HG03354 (cell line): ENCODE measurements at regions not wholly inside any gene's neighbourhood (a gene's known extent, or its start where the extent isn't known, plus 50 kb on each side); places are given as distances from the start of the nearest gene placed in this dataset.

Experiments used
- ATAC-seq: cut with Tn5 transposase; IDR thresholded peaks from one replicate; pipeline ENCODE4 v1.9.1; 2021; ENCODE audit warnings: mild to moderate bottlenecking; ENCODE audit not compliant: unreplicated experiment, poor library complexity, severe bottlenecking

DNA sequence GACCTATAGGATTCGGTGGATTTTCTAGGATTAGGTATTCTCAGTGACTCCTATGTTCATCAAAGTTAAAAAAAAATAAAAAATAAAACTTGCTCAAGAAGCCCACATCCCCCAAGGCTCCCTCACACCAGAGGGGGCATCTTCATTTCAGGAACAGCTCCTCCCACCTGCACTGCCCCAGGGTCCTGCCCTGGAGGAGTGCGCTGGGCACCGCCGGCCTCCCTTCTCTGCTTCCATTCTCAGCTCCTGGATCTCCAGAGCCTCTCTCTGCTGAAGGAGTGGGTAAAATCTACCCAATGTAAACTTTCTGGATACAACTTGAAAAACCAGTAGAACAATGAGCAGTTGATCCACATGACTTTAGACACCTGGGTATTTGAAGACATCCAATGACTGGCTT is 359.8 kb upstream of the IRX4 start:
- ATAC-seq = no peak

DNA sequence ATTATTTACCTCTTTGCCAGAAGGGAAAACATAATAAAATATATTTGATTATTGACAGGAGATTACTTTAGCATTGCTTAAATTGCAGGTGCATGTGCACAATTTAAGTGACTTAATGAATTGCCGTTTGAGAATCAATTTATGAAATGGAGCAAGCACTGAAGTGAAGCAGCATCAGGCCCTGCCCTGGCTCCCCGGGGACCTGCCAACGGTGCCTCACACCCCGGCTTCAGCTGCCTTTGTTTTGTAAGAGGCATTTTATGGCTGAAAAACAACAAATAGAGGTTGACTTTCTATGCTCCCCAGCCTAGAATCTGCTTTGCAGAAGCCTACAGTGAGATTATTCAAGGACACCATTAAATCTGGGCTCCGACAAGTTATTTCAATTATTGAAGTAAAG is 359.1 kb upstream of the IRX4 start:
- ATAC-seq = no peak

GRCh38 chr5:2240118-2240904 is 357.6 kb upstream of the IRX4 start:
- ATAC-seq = no peak

DNA sequence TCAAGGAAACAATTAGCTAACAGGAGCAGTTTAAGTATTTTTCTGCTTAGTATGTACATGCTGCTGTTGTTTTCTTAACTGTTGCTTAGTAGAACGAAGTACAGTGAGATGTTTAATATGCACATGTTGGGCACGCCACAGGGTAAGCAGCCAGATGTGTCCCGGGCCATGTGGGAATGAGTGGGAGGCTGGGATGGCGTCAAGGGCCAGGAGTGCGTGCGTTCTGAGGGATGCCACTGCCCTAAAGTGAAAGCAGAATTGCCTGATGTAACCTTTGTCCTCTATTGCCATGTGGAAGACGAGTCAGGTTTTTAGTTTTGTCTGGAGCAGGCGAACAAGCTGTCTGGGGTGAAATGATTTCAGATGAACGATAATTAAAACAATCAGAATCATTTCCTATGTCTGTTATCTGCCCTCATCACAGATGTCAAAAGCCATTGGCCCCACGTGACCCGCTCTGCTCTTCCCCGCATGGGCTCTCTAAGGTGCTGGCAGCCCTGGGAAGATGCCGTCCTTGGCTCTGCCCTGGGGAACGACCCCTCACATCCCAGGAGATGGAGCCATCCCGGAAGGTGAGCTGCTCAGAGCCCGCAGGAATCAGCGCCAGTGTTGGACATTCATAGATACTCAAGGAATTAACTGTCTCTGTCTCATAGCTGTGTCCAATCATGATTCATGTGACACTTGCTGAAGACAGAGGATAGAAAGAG is 356.6 kb upstream of the IRX4 start:
- no peak for ATAC-seq

DNA sequence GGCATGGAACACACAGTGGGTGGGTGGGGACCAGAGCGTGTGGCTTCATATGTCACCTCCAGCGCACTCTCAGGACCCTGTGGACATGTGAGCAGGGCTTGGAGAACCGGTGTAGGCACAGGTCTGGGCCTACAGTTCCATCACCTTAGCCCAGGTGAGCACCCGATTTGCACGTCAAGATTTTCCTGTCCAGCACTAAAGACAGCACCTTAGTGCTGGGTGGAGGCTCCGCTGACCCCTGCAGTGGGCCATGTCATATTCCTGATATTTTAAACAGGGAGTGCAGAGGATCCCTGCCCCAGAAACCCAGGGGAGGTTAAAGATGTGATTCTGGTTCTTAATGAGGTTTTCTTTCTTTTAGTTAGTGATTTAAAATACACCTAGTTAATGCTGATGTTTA is 356.0 kb upstream of the IRX4 start:
- no peak for ATAC-seq

DNA sequence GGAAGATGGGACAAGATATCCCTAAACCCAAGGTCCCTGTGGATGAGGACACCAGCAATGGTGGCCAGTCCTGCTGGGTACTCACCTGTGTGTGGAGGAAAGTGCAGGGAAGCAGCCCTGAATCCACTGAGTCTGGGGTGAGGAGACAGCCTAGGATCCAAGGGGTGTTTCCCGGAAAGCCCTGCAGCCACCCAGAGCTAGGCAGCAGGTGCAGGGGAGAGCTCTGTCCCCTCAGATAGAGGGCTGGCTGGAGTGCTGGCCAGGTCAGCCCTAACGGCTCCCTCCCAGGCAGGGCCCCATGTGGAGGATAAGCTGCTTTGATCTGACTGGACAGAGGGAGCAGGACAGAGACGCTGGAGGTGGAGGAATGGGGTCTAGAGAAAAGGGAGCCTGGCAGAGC is 344.7 kb upstream of the IRX4 start:
- ATAC-seq = no peak

- no peak for ATAC-seq
Observed at GRCh38 chr5:2224689-2225088, 342.0 kb upstream of the IRX4 start.

GRCh38 chr5:2223303-2223702 is 340.6 kb upstream of the IRX4 start:
- no peak for ATAC-seq

- ATAC-seq = no peak
Observed at GRCh38 chr5:2222246-2222992, 339.7 kb upstream of the IRX4 start.

GRCh38 chr5:2221450-2221849 is 338.7 kb upstream of the IRX4 start:
- no peak for ATAC-seq

GRCh38 chr5:2220741-2221140 is 338.0 kb upstream of the IRX4 start:
- no peak for ATAC-seq

DNA sequence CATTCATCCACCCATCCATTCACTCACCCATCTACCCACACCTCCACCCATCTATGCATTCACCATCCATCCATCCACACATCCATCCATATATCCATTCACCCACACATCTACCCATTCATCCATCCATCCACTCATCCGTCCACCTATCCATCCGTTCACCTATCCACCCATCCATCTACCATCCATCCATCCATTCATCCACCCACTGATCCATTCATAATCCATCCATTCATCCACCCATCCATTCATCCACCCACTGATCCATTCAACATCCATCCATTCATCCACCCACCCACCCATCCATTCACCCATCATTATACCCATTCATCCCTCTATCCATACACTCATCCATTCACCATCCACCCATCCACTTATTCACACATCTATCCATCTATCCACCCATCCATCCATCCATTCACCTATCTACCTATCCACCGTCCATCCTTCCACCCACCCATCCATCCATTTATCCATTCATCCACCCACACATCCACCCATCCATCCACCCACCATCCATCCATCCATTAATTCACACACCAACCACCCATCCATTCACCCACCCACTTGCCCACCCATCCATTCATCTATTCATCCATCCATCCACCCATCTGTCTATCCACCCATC is 336.5 kb upstream of the IRX4 start:
- ATAC-seq = no peak

DNA sequence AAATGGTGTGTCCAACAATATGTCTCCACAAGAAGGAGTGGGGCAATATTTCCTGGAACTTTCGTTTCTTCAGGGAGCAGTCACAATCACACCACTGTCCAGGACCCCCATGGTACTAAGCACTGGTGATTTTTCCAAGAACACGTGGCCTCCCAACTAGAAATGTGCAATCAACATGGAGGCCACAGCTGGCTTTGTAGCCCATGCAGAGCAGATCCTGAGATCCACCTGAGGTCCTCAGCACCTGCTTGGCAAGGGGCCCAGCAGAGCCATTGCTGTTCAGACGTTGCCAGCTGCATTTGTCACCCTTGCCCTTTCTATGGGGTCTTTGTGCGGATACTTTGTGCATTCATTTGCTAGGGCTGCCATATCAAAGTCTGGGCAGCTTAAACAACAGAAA is 334.5 kb upstream of the IRX4 start:
- ATAC-seq = no peak

DNA sequence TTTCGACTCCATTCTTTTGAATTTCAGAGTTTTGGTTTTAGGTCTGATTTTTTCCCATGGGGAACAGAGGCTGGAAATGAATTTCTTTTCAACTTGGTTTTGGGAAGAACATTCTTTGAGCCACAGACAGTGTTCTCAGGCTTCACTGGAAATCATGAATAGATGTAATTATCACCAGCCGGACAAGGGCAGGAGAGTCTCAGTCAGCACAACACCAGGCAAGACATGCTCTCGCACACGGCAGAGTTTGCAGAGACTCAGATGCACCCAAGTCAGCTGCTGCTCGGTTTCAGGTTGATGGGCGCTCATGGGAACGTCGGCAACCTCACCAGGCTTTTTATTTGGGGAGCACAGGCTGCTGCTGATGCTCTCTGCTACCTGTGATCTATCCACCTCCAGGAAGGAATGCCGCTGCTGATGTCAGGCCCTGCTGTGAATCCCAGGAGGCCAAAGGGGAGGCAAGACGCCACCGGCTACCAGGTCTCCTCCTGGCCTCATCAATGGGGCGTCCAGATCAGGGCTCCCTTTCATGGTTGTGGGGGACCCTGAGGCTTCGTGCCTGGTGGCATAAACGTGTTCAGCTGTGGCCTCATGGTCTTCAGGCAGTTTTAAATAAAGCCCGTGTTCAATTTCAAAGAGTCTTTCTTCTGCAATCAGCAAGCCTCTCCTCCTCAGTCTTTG is 332.3 kb upstream of the IRX4 start:
- ATAC-seq = no peak

DNA sequence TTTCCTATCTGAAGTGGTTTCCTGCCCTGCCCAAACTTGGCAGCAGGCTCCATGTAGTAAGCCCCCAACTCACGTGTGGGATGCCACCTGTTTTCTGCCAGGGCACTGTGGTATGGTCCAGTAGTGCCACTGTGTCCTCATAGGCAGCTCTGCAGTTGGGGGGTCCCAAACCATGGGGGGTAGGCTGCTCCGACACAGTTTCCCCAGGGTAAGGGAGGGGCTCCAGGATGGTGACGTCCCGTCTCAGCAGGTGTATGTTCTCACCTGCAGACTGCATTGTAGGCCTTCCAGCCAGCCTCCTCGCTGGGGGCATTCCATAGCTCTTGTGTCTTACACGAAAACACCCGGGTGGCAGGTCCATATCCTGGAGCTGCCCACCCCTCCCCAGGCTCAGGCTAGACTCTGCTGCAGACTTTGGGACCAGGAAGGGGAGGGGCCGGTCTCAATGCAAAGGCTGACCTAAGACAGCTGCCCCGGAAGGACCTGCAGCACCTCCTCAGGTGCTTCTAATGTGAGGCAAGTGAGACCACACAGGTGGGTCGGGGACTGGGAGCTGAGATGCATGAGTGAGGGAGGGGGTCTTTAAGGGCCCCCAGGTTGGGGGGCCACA is 330.5 kb upstream of the IRX4 start:
- no peak for ATAC-seq

GRCh38 chr5:2212481-2212880 is 329.8 kb upstream of the IRX4 start:
- ATAC-seq = no peak

- no peak for ATAC-seq
Observed at GRCh38 chr5:2208239-2208544, 325.5 kb upstream of the IRX4 start.

DNA sequence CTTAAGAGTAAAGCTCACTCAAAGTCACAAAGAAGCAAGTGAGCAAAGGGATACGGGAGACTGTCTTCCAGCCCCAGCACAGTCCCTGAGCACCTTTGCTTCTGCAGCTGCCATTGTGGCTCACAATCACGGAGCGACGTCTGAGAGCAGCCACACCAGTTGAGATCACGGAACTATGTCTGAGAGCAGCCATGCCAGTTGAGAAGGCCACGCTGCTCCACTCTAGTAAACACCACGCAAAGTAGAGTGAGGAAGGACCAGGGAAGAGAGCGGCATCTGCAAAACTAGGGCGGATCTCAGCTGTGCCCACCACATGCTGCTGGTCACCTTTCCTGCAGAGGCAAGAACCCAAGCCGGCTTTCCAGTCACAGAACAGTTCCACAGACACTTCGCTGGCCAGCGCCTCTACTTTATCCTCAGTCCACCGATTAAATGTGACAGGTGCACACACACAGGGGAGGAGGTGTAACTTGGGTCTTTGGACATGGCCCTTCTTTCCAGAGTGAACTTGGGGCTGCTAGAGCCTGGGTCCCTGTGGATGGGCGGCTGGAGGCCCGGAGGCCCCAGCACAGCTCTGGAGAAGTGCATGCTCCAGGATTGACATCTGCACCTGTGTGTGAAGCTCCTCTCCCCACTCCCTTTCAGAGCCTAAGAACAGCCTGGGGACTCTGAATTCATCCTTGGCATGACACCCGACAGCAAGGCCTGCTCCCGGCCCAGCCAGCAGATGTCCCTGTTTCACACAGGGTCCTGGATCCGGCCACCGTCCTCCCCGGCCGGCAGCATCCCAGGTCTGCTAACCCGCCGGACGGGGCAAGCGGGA is 324.9 kb upstream of the IRX4 start:
- no peak for ATAC-seq

GRCh38 chr5:2207109-2207399 is 324.3 kb upstream of the IRX4 start:
- no peak for ATAC-seq
